Erythroblast (primary cell): ENCODE measurements at regions not wholly inside any gene's neighbourhood (a gene's known extent, or its start where the extent isn't known, plus 50 kb on each side); places are given as distances from the start of the nearest gene placed in this dataset.

ENCODE experiments used
- GATA1 ChIP-seq: IDR thresholded peaks from 2 replicates; pipeline ENCODE4 v1.6.1; 2011; ENCODE audit warnings: low read depth, mild to moderate bottlenecking, control low read depth, low read length, moderate library complexity
- POLR2A ChIP-seq: IDR thresholded peaks from 2 replicates; pipeline ENCODE4 v1.6.1; 2011; ENCODE audit warnings: mild to moderate bottlenecking, low read length

DNA sequence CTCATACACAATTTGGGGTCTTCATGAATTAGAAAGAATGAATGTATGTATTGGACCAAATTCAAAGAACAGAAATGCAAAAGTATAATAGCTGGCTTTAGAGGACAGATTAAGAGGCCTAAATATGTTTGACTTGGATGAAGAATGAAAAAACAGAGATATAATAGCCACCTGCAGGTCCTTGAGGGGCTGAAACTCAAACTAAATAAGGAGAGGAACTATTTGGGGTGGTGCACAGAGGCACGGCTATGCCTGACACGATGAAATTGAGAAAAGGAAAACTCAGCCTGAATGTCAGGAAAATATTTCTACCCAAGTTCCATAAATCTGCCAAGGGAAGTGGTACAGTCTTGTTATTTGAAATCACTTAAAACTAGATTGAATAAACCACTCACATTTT is 222.9 kb upstream of the DDHD1 start:
- TF ChIP-seq POLR2A: no peak
- TF ChIP-seq GATA1: no peak
